AG04449 (cell line): ENCODE measurements at regions not wholly inside any gene's neighbourhood (a gene's known extent, or its start where the extent isn't known, plus 50 kb on each side); places are given as distances from the start of the nearest gene placed in this dataset.
A peak's percentile ranks its signal among the peaks of the same experiment; 100 is the strongest.

Experiments used
- CTCF ChIA-PET: fragments of 350-600 bp; formaldehyde crosslinking; extraction: SDS; loops from one replicate; lab custom pipeline; 2021; ENCODE audit warnings: antibody characterized with exemption; lab: Yijun Ruan, JAX
- POLR2A ChIA-PET: fragments of 400-600, 350-600 bp; formaldehyde crosslinking; extraction: SDS; loops from one replicate; lab custom pipeline; 2020; ENCODE audit warnings: antibody characterized with exemption, inconsistent platforms; lab: Yijun Ruan, JAX
- DNase-seq: peaks from one replicate; pipeline ENCODE4 v3.0.0-alpha.2; 2010; ENCODE audit warnings: low read depth, low spot score
- H3K4me3 ChIP-seq: 2 replicates; pipeline ENCODE4 v1.5.1; 2011; ENCODE audit warnings: low read depth, mild to moderate bottlenecking, control low read depth, low read length
- CTCF ChIP-seq: IDR thresholded peaks from one replicate; pipeline ENCODE4 v1.5.1; 2011; ENCODE audit warnings: mild to moderate bottlenecking, moderate library complexity, low read length, control low read depth, inconsistent platforms; ENCODE audit not compliant: insufficient read depth; ENCODE audit errors: missing control alignments

- POLR2A ChIA-PET = no interaction called here
- no peak overlapping the region for H3K4me3 ChIP-seq
- CTCF ChIA-PET = no interaction called here
- TF ChIP-seq CTCF = no peak
- no peak for DNase-seq
Observed at GRCh38 chr1:73717976-73718375, 480.0 kb downstream of the LRRIQ3 start.

- CTCF ChIA-PET = no interaction called here
- no peak for TF ChIP-seq CTCF
- POLR2A ChIA-PET = no interaction called here
- no peak for DNase-seq
- no peak overlapping the region for H3K4me3 ChIP-seq
Observed at GRCh38 chr1:73711089-73711488, 486.9 kb downstream of the LRRIQ3 start.

- POLR2A ChIA-PET = no interaction called here
- TF ChIP-seq CTCF = no peak
- CTCF ChIA-PET = no interaction called here
- H3K4me3 ChIP-seq = no peak overlapping the region
- DNase-seq = no peak
Observed at GRCh38 chr1:73701826-73702225, 496.1 kb downstream of the LRRIQ3 start.

GRCh38 chr1:73676186-73676585 is 521.8 kb downstream of the LRRIQ3 start:
- ChIA-PET CTCF (interaction anchor here (1.7 to 2.2 kb wide), 2 partner anchors 323 to 1490 kb away, joined by 6 to 7 read pairs; no protein-coding TSS in a partner anchor), POLR2A (no interaction called here)
- no peak overlapping the region for H3K4me3 ChIP-seq
- no peak for DNase-seq
- no peak for TF ChIP-seq CTCF

GRCh38 chr1:73674945-73675561 is 522.9 kb downstream of the LRRIQ3 start:
- CTCF ChIA-PET = interaction anchor here (0.7 to 2.2 kb wide), 13 partner anchors 9 to 1496 kb away, joined by 3 to 7 read pairs (median 3); no protein-coding TSS in a partner anchor

GRCh38 chr1:73673971-73674370 is 524.0 kb downstream of the LRRIQ3 start:
- DNase-seq = no peak
- CTCF ChIA-PET = interaction anchor here (0.9 to 2.2 kb wide), 7 partner anchors 17 to 1495 kb away, joined by 3 to 6 read pairs (median 3); no protein-coding TSS in a partner anchor
- TF ChIP-seq CTCF = no peak
- H3K4me3 ChIP-seq = no peak overlapping the region
- POLR2A ChIA-PET = no interaction called here

More at GRCh38 chr1:73674945-73675561, 522.9 kb downstream of the LRRIQ3 start:
- peak; percentile 28 for TF ChIP-seq CTCF
- POLR2A ChIA-PET = no interaction called here
- no peak overlapping the region for H3K4me3 ChIP-seq
- DNase-seq = no peak
